K562 (cell line): ENCODE measurements at regions not wholly inside any gene's neighbourhood (a gene's known extent, or its start where the extent isn't known, plus 50 kb on each side); places are given as distances from the start of the nearest gene placed in this dataset.

Experiments
- CTBP1 ChIP-seq: fragments of 450-650 bp; IDR thresholded peaks from 2 replicates; pipeline ENCODE4 v1.6.1; 2016; ENCODE audit warnings: borderline replicate concordance
- EWSR1 ChIP-seq: fragments of 450-650 bp; IDR thresholded peaks from 2 replicates; pipeline ENCODE4 v1.6.1; 2018; ENCODE audit warnings: borderline replicate concordance, mild to moderate bottlenecking, low read depth, moderate library complexity; ENCODE audit not compliant: partially characterized antibody
- FOXA1 ChIP-seq: fragments of 450-650 bp; IDR thresholded peaks from 2 replicates; pipeline ENCODE4 v1.6.1; 2016; ENCODE audit warnings: mild to moderate bottlenecking, borderline replicate concordance
- GATAD2B ChIP-seq: fragments of 450-650 bp; IDR thresholded peaks from 2 replicates; pipeline ENCODE4 v1.6.1; 2017; ENCODE audit warnings: mild to moderate bottlenecking, borderline replicate concordance
- HNRNPK ChIP-seq: fragments of 200-400 bp; formaldehyde crosslinking; IDR thresholded peaks from one replicate; pipeline ENCODE4 v1.6.1; 2018; ENCODE audit warnings: mild to moderate bottlenecking, low read depth, low read length; ENCODE audit not compliant: poor library complexity, severe bottlenecking
- NELFE ChIP-seq: IDR thresholded peaks from 2 replicates; pipeline ENCODE4 v1.6.1; 2011; ENCODE audit warnings: mild to moderate bottlenecking; ENCODE audit not compliant: insufficient read depth, insufficient read length
- POLR2B ChIP-seq: fragments of 450-650 bp; IDR thresholded peaks from 2 replicates; pipeline ENCODE4 v1.6.1; 2018; ENCODE audit warnings: low read depth; ENCODE audit not compliant: partially characterized antibody
- POLR2G ChIP-seq: fragments of 200-400 bp; formaldehyde crosslinking; IDR thresholded peaks from 2 replicates; pipeline ENCODE4 v1.6.1; 2017; ENCODE audit warnings: low read depth, mild to moderate bottlenecking, antibody characterized with exemption, low read length, moderate library complexity
- POU5F1 ChIP-seq: fragments of 150-350 bp; IDR thresholded peaks from 2 replicates; pipeline ENCODE4 v1.6.1; 2014; ENCODE audit warnings: borderline replicate concordance, low read length, low read depth, mild to moderate bottlenecking; ENCODE audit not compliant: partially characterized antibody
- RNF219 ChIP-seq: fragments of 250-450 bp; sonication (Bioruptor Pico); IDR thresholded peaks from 2 replicates; pipeline ENCODE4 v1.5.0; 2022; ENCODE audit warnings: mild to moderate bottlenecking
- SIN3B ChIP-seq: fragments of 450-650 bp; IDR thresholded peaks from 2 replicates; pipeline ENCODE4 v1.6.1; 2017; ENCODE audit warnings: low read depth, mild to moderate bottlenecking, moderate library complexity
- TAF1 ChIP-seq: IDR thresholded peaks from 2 replicates; pipeline ENCODE4 v1.6.1; 2011; ENCODE audit warnings: mild to moderate bottlenecking, low read length, moderate library complexity; ENCODE audit not compliant: insufficient read depth, control insufficient read depth, severe bottlenecking; ENCODE audit errors: extremely low read depth
- TAF7 ChIP-seq: fragments of 450-650 bp; IDR thresholded peaks from 2 replicates; pipeline ENCODE4 v1.6.1; 2016; ENCODE audit warnings: missing genetic modification characterization, missing compliant biosample characterization
- TSC22D4 ChIP-seq: fragments of 450-650 bp; IDR thresholded peaks from 2 replicates; pipeline ENCODE4 v1.6.1; 2016; ENCODE audit warnings: missing genetic modification characterization, missing biosample characterization, control low read depth
- UBTF ChIP-seq, 2 experiments: IDR thresholded peaks; 2 replicates each; pipeline ENCODE4 v1.6.1; 2012; ENCODE audit warnings: improper control_type of control experiment in 2 of 2, low read depth in 2 of 2, low read length in 2 of 2, borderline replicate concordance in 1 of 2
- ZBTB1 ChIP-seq: sonication (generic); formaldehyde crosslinking; IDR thresholded peaks from 2 replicates; pipeline ENCODE4 v1.8.1; 2023; ENCODE audit warnings: missing genetic modification reagents, low read depth, mild to moderate bottlenecking, borderline replicate concordance
- ZC3H4 ChIP-seq: sonication (generic); formaldehyde crosslinking; IDR thresholded peaks from 2 replicates; pipeline ENCODE4 v1.9.0; 2021; ENCODE audit warnings: missing genetic modification reagents, borderline replicate concordance
- ZFX ChIP-seq: sonication (generic); formaldehyde crosslinking; IDR thresholded peaks from 2 replicates; pipeline ENCODE4 v1.8.0; 2022; ENCODE audit warnings: mild to moderate bottlenecking, missing genetic modification reagents, moderate library complexity
- ZNF140 ChIP-seq: fragments of 250-450 bp; sonication (Bioruptor Pico); IDR thresholded peaks from 2 replicates; pipeline ENCODE4 v1.8.0; 2021; ENCODE audit warnings: moderate library complexity, mild to moderate bottlenecking, inconsistent platforms
- ZNF224 ChIP-seq: sonication (generic); formaldehyde crosslinking; IDR thresholded peaks from 2 replicates; pipeline ENCODE4 v1.8.0; 2022; ENCODE audit warnings: mild to moderate bottlenecking, missing genetic modification reagents
- ZNF41 ChIP-seq: fragments of 250-450 bp; sonication (Bioruptor Pico); conservative IDR thresholded peaks from 2 replicates; pipeline ENCODE4 v1.4.0; 2020; ENCODE audit warnings: mild to moderate bottlenecking
- ZNF695 ChIP-seq: fragments of 450-650 bp; formaldehyde crosslinking; IDR thresholded peaks from 2 replicates; pipeline ENCODE4 v1.4.0; 2020; ENCODE audit warnings: mild to moderate bottlenecking, moderate library complexity
- TF ChIP-seq, protein P1 (sequence below): sonication (generic); formaldehyde crosslinking; IDR thresholded peaks from 2 replicates; pipeline ENCODE4 v1.9.0; 2022; ENCODE audit warnings: mild to moderate bottlenecking, missing genetic modification reagents

GRCh38 chr22:25404928-25405816, 159.3 kb upstream of the GRK3 start (continued):
- TF ChIP-seq POLR2G, result peak; percentile 78
- TF ChIP-seq FOXA1, result no peak
- no peak for TF ChIP-seq POLR2B
- 0 out of 2 replicates have a peak, but pooled peaks have one; percentile 59 for TF ChIP-seq GATAD2B
- TF ChIP-seq ZNF224 (CRISPR knock-in tag), result no peak
- TF ChIP-seq CTBP1, result peak; percentile 49; the same call in 1 of the 2 replicates
- TF ChIP-seq POU5F1, result no peak
- TF ChIP-seq TSC22D4 (tag), result no peak
- no peak for TF ChIP-seq ZBTB1 (CRISPR knock-in tag)
- TF ChIP-seq EWSR1, result no peak
- TF ChIP-seq, protein P1, sequence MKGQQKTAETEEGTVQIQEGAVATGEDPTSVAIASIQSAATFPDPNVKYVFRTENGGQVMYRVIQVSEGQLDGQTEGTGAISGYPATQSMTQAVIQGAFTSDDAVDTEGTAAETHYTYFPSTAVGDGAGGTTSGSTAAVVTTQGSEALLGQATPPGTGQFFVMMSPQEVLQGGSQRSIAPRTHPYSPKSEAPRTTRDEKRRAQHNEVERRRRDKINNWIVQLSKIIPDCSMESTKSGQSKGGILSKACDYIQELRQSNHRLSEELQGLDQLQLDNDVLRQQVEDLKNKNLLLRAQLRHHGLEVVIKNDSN, result no peak
- no peak for TF ChIP-seq ZC3H4
- no peak for TF ChIP-seq TAF7 (tag)
- TF ChIP-seq SIN3B, result peak; percentile 27; the same call in 1 of the 2 replicates
- no peak for TF ChIP-seq ZNF695 (CRISPR knock-in tag)
- no peak for TF ChIP-seq RNF219 (CRISPR knock-in tag)
- TF ChIP-seq HNRNPK, result no peak
- TF ChIP-seq ZNF41, result no peak
- TF ChIP-seq UBTF (IDR thresholded peaks at IDR 0.05; ENCODE audit: borderline replicate concordance in 1 of 2, low read depth in 2 of 2, low read length in 2 of 2), result peak in 1 of 2 experiments; percentile 56; a peak in 1 of 4 replicates
- no peak for TF ChIP-seq ZNF140
- 0 out of 2 replicates have a peak, but pooled peaks have one; percentile 22 for TF ChIP-seq ZFX (CRISPR knock-in tag)
- TF ChIP-seq NELFE, result no peak
- peak; percentile 34 for TF ChIP-seq TAF1
